ENCODE measurements at regions not wholly inside any gene's neighbourhood (a gene's known extent, or its start where the extent isn't known, plus 50 kb on each side); places are given as distances from the start of the nearest gene placed in this dataset.
A peak's percentile ranks its signal among the peaks of the same experiment; 100 is the strongest.

DNA sequence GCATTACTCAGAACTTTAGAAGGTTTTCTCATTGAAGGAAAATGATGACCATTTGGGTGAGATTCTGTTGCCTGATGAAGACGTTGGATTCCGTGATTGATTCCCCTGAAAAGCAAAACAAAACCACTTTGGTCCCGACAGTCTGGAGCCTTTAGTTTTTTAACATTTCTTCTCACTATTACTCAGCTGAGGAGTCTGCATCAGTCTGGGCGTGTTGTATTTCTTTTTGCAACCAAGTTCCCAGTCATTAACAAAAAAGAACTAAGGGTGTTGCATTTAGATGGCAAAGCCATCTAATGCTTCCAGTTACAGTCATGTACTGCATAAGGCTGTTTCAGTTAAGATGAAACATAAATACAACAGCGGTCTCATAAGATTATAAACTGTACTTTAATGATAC is 343.1 kb upstream of the CDH2 start:
- Histone ChIP-seq H3K9me3 (ENCODE audit: low read length) (no peaks in the 10 kb centered on the region), H3K27ac (ENCODE audit: low read depth, low read length) (no peak overlapping the region), H3K4me1 (ENCODE audit: insufficient read depth, low read length) (no peaks in the 10 kb centered on the region), H3K36me3 (ENCODE audit: insufficient read depth, low read length) (no peaks in the 10 kb centered on the region), H3K4me3 (ENCODE audit: low read length) (no peak overlapping the region), H3K27me3 (ENCODE audit: insufficient read depth, low read length, poor library complexity, severe bottlenecking) (no peaks in the 10 kb centered on the region)
- Mint-ChIP-seq H3K36me3 (no peaks in the 10 kb centered on the region), H3K4me3 (no peak overlapping the region), H3K27me3 (no peaks in the 10 kb centered on the region), H3K27ac (peak overlapping the region in 1 of 8 donors; percentile 50), H3K9me3 (peaks cover 7 to 18% (median 9%) of the 10 kb centered on the region in 5 donors), H3K4me1 (no peaks in the 10 kb centered on the region)
- ChIA-PET CTCF (no interaction called here), POLR2A (no interaction called here)
- no peak for DNase-seq

- ChIA-PET CTCF (no interaction called here), POLR2A (no interaction called here)
- H3K4me3 Mint-ChIP-seq, result no peak overlapping the region
- peaks cover 0 to 7% (median 0%) of the 10 kb centered on the region in 3 donors for H3K4me1 Mint-ChIP-seq
- Histone ChIP-seq H3K4me3 (ENCODE audit: low read length) (no peak overlapping the region), H3K9me3 (ENCODE audit: low read length) (no peaks in the 10 kb centered on the region), H3K4me1 (ENCODE audit: insufficient read depth, low read length) (no peaks in the 10 kb centered on the region), H3K36me3 (ENCODE audit: insufficient read depth, low read length) (no peaks in the 10 kb centered on the region), H3K27me3 (ENCODE audit: insufficient read depth, low read length, poor library complexity, severe bottlenecking) (no peaks in the 10 kb centered on the region), H3K27ac (ENCODE audit: low read depth, low read length) (no peak overlapping the region)
- H3K27ac Mint-ChIP-seq, result no peak overlapping the region
- no peaks in the 10 kb centered on the region for H3K27me3 Mint-ChIP-seq
- H3K36me3 Mint-ChIP-seq, result peaks cover 0 to 2% (median 0%) of the 10 kb centered on the region in 3 donors
- H3K9me3 Mint-ChIP-seq, result peaks cover 5 to 44% (median 12%) of the 10 kb centered on the region in 5 donors
- DNase-seq, result no peak
Observed at GRCh38 chr18:28514699-28515098, 337.8 kb upstream of the CDH2 start.

- H3K4me3 ChIP-seq (ENCODE audit: low read length), result no peak overlapping the region
- H3K27ac Mint-ChIP-seq, result peak overlapping the region in 1 of 8 donors; percentile 21
- POLR2A ChIA-PET, result no interaction called here
- H3K36me3 Mint-ChIP-seq, result peaks cover 0 to 2% (median 0%) of the 10 kb centered on the region in 3 donors
- peaks cover 0 to 7% (median 0%) of the 10 kb centered on the region in 3 donors for H3K4me1 Mint-ChIP-seq
- H3K9me3 Mint-ChIP-seq, result peaks cover 0 to 56% (median 8%) of the 10 kb centered on the region in 5 donors
- H3K27me3 ChIP-seq (ENCODE audit: insufficient read depth, low read length, poor library complexity, severe bottlenecking), result no peaks in the 10 kb centered on the region
- no peaks in the 10 kb centered on the region for H3K9me3 ChIP-seq (ENCODE audit: low read length)
- CTCF ChIA-PET, result no interaction called here
- H3K4me3 Mint-ChIP-seq, result no peak overlapping the region
- DNase-seq, result no peak
- H3K4me1 ChIP-seq (ENCODE audit: insufficient read depth, low read length), result no peaks in the 10 kb centered on the region
- H3K36me3 ChIP-seq (ENCODE audit: insufficient read depth, low read length), result no peaks in the 10 kb centered on the region
- no peaks in the 10 kb centered on the region for H3K27me3 Mint-ChIP-seq
- H3K27ac ChIP-seq (ENCODE audit: low read depth, low read length), result no peak overlapping the region
Observed at GRCh38 chr18:28512357-28512756, 335.4 kb upstream of the CDH2 start.

DNA sequence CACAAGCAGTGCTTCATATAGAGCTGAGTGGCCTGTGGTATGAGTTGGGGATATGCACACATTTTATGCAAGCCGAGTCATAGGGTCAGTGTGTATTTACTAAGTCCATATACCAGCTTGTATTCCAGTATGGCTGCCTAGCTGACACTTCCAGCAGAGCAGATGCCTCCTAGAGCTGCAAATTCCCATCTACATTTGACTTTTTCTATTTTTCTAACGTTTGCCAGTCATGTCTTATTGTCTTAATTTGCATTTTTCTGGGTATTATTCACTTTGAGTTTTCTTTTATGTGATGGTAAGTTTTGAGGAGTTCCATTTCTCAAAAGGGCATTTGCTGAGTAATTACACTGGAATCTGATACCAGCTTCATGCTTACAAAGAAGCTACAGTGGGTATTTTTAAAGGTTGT is 334.5 kb upstream of the CDH2 start:
- Histone ChIP-seq H3K36me3 (ENCODE audit: insufficient read depth, low read length) (no peaks in the 10 kb centered on the region), H3K27ac (ENCODE audit: low read depth, low read length) (no peak overlapping the region), H3K9me3 (ENCODE audit: low read length) (no peaks in the 10 kb centered on the region), H3K4me3 (ENCODE audit: low read length) (no peak overlapping the region), H3K4me1 (ENCODE audit: insufficient read depth, low read length) (no peaks in the 10 kb centered on the region), H3K27me3 (ENCODE audit: insufficient read depth, low read length, poor library complexity, severe bottlenecking) (no peaks in the 10 kb centered on the region)
- ChIA-PET POLR2A (no interaction called here), CTCF (no interaction called here)
- H3K36me3 Mint-ChIP-seq, result peaks cover 0 to 2% (median 0%) of the 10 kb centered on the region in 3 donors
- H3K4me3 Mint-ChIP-seq, result no peak overlapping the region
- H3K27ac Mint-ChIP-seq, result no peak overlapping the region
- DNase-seq, result no peak
- peaks cover 0 to 7% (median 0%) of the 10 kb centered on the region in 3 donors for H3K4me1 Mint-ChIP-seq
- peaks cover 0 to 55% (median 7%) of the 10 kb centered on the region in 5 donors for H3K9me3 Mint-ChIP-seq
- no peaks in the 10 kb centered on the region for H3K27me3 Mint-ChIP-seq

DNA sequence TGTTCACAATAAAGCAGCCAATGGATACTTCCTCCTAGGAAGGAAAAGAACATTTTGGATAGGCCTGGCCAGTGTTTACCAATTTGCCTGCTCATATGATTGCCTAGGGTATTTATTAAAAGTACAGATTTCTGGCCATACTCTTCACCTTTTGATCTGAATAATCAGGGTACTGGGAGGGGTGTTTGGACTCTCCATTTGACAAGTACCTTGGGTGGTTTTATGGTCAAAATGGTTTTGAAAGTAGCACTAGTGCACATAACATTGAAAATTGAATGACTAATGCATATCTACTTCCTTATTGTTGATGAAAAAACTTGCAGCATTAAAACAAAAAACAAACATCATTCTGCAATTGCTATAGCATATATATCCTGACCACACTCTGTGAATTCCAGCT is 333.3 kb upstream of the CDH2 start:
- POLR2A ChIA-PET, result no interaction called here
- no peak overlapping the region for H3K4me3 ChIP-seq (ENCODE audit: low read length)
- H3K9me3 Mint-ChIP-seq, result peaks cover 0 to 57% (median 7%) of the 10 kb centered on the region in 5 donors
- H3K27me3 ChIP-seq (ENCODE audit: insufficient read depth, low read length, poor library complexity, severe bottlenecking), result no peaks in the 10 kb centered on the region
- H3K4me3 Mint-ChIP-seq, result no peak overlapping the region
- CTCF ChIA-PET, result no interaction called here
- H3K36me3 ChIP-seq (ENCODE audit: insufficient read depth, low read length), result no peaks in the 10 kb centered on the region
- H3K4me1 Mint-ChIP-seq, result peaks cover 0 to 7% (median 0%) of the 10 kb centered on the region in 3 donors
- H3K36me3 Mint-ChIP-seq, result peaks cover 0 to 2% (median 0%) of the 10 kb centered on the region in 3 donors
- H3K27ac ChIP-seq (ENCODE audit: low read depth, low read length), result no peak overlapping the region
- no peak overlapping the region for H3K27ac Mint-ChIP-seq
- no peak for DNase-seq
- no peaks in the 10 kb centered on the region for H3K27me3 Mint-ChIP-seq
- H3K9me3 ChIP-seq (ENCODE audit: low read length), result no peaks in the 10 kb centered on the region
- H3K4me1 ChIP-seq (ENCODE audit: insufficient read depth, low read length), result no peaks in the 10 kb centered on the region

- ChIA-PET POLR2A (no interaction called here), CTCF (no interaction called here)
- Histone ChIP-seq H3K4me3 (ENCODE audit: low read length) (no peak overlapping the region), H3K27ac (ENCODE audit: low read depth, low read length) (no peak overlapping the region), H3K27me3 (ENCODE audit: insufficient read depth, low read length, poor library complexity, severe bottlenecking) (no peaks in the 10 kb centered on the region), H3K9me3 (ENCODE audit: low read length) (no peaks in the 10 kb centered on the region), H3K4me1 (ENCODE audit: insufficient read depth, low read length) (no peaks in the 10 kb centered on the region), H3K36me3 (ENCODE audit: insufficient read depth, low read length) (no peaks in the 10 kb centered on the region)
- Mint-ChIP-seq H3K27ac (no peak overlapping the region), H3K27me3 (no peaks in the 10 kb centered on the region), H3K4me1 (no peaks in the 10 kb centered on the region), H3K36me3 (no peaks in the 10 kb centered on the region), H3K4me3 (no peak overlapping the region), H3K9me3 (peaks cover 0 to 28% (median 3%) of the 10 kb centered on the region in 5 donors)
- no peak for DNase-seq
Observed at GRCh38 chr18:28504066-28504465, 327.1 kb upstream of the CDH2 start.

GRCh38 chr18:28494151-28494550 is 317.2 kb upstream of the CDH2 start:
- Histone ChIP-seq H3K27ac (ENCODE audit: low read depth, low read length) (no peak overlapping the region), H3K36me3 (ENCODE audit: insufficient read depth, low read length) (no peaks in the 10 kb centered on the region), H3K4me3 (ENCODE audit: low read length) (no peak overlapping the region), H3K9me3 (ENCODE audit: low read length) (no peaks in the 10 kb centered on the region), H3K27me3 (ENCODE audit: insufficient read depth, low read length, poor library complexity, severe bottlenecking) (no peaks in the 10 kb centered on the region), H3K4me1 (ENCODE audit: insufficient read depth, low read length) (no peaks in the 10 kb centered on the region)
- no peak overlapping the region for H3K27ac Mint-ChIP-seq
- H3K4me3 Mint-ChIP-seq, result no peak overlapping the region
- H3K27me3 Mint-ChIP-seq, result no peaks in the 10 kb centered on the region
- peaks cover 0 to 29% (median 2%) of the 10 kb centered on the region in 5 donors for H3K9me3 Mint-ChIP-seq
- H3K4me1 Mint-ChIP-seq, result no peaks in the 10 kb centered on the region
- DNase-seq, result no peak
- ChIA-PET POLR2A (no interaction called here), CTCF (no interaction called here)
- no peaks in the 10 kb centered on the region for H3K36me3 Mint-ChIP-seq

- Mint-ChIP-seq H3K4me3 (peak overlapping the region in 1 of 7 donors; percentile 6), H3K27me3 (no peaks in the 10 kb centered on the region), H3K9me3 (peaks cover 2 to 47% (median 11%) of the 10 kb centered on the region in 5 donors), H3K4me1 (no peaks in the 10 kb centered on the region), H3K27ac (no peak overlapping the region), H3K36me3 (peaks cover 0 to 3% (median 0%) of the 10 kb centered on the region in 3 donors)
- no peak for DNase-seq
- Histone ChIP-seq H3K27ac (ENCODE audit: low read depth, low read length) (no peak overlapping the region), H3K36me3 (ENCODE audit: insufficient read depth, low read length) (no peaks in the 10 kb centered on the region), H3K27me3 (ENCODE audit: insufficient read depth, low read length, poor library complexity, severe bottlenecking) (no peaks in the 10 kb centered on the region), H3K9me3 (ENCODE audit: low read length) (peaks cover 4% of the 10 kb centered on the region), H3K4me3 (ENCODE audit: low read length) (no peak overlapping the region), H3K4me1 (ENCODE audit: insufficient read depth, low read length) (no peaks in the 10 kb centered on the region)
- POLR2A ChIA-PET, result no interaction called here
- CTCF ChIA-PET, result no interaction called here
Observed at GRCh38 chr18:28485918-28486317, 309.0 kb upstream of the CDH2 start.

Data from CD8-positive, alpha-beta memory T cell (primary cell).